NCI-H2196 (cell line): ENCODE measurements at regions not wholly inside any gene's neighbourhood (a gene's known extent, or its start where the extent isn't known, plus 50 kb on each side); places are given as distances from the start of the nearest gene placed in this dataset.

Experiments
- DNase-seq: peaks from one replicate; lab custom pipeline; 2025; ENCODE audit not compliant: unreplicated experiment; lab: John Stamatoyannopoulos, UW

DNA sequence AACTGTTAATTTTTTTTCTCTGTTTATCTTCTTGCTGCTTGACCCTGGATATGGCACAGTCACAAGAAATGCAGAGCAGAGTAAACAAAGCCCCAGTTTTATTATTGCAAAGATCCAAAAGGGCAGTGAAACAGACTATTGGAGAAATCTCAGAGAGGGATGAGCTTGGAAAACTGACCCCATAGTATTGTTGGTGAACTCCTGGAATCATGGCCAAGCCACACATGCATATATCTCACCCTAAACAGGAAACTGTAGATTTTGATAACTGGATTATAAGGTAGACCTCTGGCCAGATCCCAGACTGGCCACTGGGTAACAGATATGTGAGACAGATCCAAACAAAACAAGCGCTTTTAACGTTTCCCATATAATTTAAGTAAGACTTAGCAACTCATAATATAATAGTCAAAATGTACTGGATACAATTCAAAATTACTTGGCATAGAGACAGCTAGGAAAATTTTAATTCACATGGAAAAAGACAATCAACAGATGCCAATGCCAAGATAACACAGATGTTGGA lies 263.5 kb upstream of the SEMA6A start:
- no peak for DNase-seq

GRCh38 chr5:116834796-116835515 lies 260.3 kb upstream of the SEMA6A start:
- DNase-seq, result no peak

DNA sequence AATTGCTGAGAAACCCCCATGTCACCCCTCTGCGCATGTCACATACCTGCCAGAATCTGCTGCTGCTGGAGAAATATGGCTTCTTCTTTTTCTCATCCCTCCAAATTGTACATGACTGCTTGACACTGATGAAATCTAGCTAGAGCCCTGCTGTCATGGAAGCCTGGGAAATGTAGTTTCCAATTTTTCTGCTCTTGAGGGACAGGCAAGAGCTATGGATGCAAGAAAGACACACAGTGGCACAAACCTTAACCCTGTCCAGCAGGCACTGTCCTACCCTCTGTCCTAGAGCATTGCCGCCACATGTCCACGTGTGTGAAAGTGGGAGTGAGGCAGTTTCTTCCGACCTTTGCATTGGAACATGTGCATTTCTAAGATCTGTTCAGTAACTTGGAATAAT lies 255.5 kb upstream of the SEMA6A start:
- no peak for DNase-seq

- DNase-seq, result no peak
These were observed 252.5 kb upstream of the SEMA6A start for GRCh38 chr5:116827078-116827477.

- no peak for DNase-seq
These were observed 250.9 kb upstream of the SEMA6A start for GRCh38 chr5:116825486-116825885.

DNA sequence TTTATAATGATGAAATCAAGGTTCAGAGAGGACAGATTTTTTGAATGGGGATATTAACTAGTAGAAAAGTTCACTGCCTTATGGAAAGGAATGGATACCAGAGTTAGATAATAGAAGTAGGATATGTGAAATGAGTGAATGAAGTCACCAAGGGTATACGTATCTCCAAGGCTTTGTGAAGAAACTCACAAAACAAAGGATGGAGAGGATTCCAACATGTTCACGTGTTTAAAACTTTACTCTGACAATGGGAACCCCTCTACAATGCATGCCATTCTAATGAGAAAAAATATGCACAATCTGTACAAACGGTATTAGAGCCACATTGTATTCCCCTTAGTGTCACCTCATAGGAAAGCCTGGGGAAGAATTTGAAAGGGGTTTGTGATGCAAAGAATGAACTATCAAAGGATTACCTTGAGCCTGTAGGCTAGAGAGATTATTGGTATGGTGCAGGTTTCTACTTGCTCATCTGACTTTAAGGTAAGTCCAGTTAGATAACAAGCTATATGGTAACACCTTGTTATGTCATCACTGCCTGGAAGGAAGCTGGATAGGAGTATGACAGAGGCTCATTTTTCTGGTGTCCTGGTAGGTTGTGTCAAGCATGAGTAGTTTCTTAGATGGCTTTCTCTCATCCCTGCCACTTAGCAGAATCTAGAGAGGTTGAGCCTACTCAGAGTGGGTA lies 250.3 kb upstream of the SEMA6A start:
- DNase-seq, result no peak

GRCh38 chr5:116814626-116815385 lies 240.2 kb upstream of the SEMA6A start:
- DNase-seq, result no peak

DNA sequence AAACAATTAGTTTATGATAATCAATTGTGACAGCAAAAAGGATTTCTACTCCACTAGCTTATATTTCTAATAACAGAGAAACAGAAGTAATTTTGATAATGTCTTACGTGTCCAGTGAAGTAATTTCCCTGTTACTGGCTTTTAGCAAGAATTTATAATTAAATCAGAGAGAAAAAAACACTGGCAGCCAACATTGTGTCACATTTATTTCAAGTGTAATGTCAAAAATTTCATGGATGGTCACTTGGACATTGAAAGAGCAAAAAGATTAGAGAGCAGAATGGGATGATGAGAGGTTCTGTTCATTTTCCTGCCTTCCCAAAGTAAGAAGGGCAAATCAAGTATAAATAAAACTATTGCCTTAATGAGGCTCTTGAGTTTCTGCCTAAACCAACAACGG lies 239.3 kb upstream of the SEMA6A start:
- DNase-seq, result no peak

GRCh38 chr5:116813356-116813755 lies 238.7 kb upstream of the SEMA6A start:
- no peak for DNase-seq

DNA sequence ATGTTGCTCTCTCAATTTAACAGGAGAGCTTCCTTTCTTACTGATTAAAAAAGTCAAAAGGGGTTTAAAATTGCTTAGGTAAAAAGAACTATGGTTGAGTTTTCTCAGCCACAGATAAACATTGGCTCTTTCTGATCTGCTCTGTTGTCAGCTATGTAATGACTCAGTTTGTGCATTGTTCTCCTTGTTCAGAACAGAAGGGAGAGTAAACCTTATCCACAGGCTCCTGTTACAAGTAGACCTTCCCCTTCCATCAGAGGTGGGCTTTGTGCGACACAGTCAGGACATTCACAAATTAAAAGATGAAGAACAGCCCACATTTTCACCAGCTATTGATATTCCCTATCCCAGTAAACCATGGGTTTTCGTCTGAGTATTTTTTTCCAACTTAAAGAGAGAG lies 236.3 kb upstream of the SEMA6A start:
- DNase-seq, result no peak

GRCh38 chr5:116806836-116807235 lies 232.2 kb upstream of the SEMA6A start:
- DNase-seq, result no peak

DNA sequence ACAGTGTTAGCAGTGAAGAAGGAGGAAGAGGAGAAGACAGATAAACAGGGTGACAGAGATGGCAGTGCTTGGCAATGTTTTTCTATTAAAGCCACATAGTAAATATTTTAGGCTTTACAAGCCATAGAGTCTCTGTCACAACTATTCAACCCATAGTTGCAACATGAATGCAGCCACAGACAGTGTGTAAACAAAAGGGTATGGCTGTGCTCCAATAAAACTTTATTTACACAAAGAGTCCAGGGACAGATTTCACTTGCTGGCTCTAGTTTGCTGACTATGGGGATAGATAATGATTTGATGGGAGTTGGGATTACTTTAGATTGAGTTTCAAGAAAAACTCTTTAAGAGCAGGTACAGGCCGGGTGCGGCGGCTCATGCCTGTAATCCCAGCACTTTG lies 224.8 kb upstream of the SEMA6A start:
- no peak for DNase-seq

- no peak for DNase-seq
These were observed 220.6 kb upstream of the SEMA6A start for GRCh38 chr5:116795189-116795588.

- DNase-seq, result no peak
These were observed 214.9 kb upstream of the SEMA6A start for GRCh38 chr5:116789522-116789921.

- no peak for DNase-seq
These were observed 214.3 kb upstream of the SEMA6A start for GRCh38 chr5:116788851-116789403.

DNA sequence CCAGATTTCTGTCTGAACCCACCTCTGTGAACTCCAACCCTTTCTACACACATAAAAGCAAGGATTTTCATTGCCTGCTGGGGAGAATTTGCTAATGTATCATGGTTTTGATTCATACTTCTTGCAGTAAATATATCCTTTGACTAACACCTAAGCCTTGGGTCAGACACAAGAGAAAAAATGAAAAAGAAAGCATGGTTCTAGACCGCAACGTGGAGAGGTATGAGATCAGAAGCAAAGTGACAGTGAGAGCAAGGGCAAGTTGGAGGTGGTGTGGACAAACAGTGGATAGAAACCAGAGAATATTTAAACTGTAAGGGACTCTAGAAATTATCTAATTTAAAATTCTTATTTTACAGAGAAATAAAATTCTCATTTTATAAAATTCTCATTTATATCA lies 212.9 kb upstream of the SEMA6A start:
- DNase-seq, result no peak

DNA sequence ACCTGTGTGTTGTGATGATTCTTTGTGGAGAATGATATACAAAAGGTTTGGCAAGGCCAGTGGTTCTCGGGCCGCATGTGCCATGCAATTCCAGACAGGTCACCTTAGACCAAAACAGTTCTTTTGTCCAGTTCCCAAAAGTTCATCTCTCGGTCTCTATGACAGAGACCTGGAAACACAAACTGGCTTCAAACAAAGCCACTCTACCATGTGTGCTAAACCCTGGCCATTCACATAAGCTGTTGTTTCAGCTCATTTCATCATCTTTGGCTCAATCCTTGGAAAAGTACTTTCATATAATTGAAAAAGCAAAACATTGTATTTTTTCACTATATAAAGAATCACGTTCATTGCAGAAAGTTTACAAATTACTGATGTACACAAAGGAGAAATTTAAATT lies 210.5 kb upstream of the SEMA6A start:
- DNase-seq, result no peak

GRCh38 chr5:116779846-116780245 lies 205.2 kb upstream of the SEMA6A start:
- no peak for DNase-seq

DNA sequence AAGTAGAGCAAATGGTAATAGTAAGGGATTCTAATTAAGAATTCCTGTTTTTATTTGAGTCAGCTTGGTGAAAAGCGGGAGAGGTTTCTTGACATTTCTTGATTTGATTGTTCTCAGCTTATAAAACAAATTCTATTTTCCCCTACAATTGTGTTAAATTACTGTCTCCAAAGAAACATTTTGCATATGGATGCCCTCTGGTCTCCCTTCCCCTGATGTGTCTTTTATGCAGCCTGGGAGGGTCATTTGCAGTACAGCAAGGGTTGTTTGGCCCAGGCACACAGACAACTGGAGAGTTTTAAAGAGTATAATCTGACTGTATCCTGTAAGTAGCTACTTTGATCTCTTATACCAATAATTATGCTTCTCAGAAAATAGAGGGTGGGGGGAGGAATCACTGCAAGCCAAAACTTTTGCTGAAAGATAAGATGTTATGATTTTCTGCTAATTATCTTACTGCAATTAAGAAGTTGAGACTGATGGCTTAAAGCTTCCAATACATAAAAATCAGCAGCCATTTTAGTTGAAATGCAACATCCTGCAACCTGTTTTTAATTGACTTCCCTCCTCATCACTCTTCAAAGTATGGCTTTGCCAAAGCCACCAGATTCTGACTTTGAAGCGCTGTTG lies 204.1 kb upstream of the SEMA6A start:
- DNase-seq, result no peak

DNA sequence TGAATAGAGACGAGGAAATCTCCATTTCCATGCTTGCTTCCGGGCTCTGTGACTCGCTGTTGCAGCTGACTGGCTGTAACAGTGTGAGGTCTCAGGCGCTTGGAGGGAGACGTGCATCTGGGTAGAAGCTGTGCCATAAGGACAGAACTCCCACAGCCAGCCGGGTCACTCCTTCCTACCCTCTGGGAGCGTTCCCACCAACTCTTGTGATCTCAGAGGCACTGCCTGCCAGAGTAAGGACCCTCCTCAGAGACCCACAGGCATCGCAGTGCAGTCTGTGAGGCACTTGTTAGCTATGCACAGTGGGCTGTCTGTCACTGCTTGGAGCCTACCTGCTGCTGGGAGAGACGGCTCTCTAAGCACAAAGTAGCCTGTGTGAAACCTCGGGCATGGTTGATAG lies 203.4 kb upstream of the SEMA6A start:
- no peak for DNase-seq

DNA sequence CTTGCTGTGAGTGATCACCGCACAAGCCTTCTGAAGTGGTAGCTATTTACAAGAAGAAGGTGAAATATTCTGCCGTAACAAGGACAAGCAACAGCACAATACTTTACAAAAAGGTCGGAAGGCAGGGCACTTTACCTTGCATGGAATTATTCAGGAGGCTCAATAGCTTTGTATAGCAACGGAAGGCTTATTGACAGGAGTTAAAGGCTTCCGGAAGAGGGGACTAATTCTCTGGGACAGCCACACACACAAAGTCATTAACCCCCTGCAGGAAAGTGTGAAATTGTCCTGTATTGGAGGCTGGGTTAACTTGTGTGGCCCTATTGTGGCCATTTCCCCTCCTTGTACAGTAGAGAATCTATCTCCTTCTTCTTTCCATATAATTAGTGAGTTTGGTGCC lies 199.3 kb upstream of the SEMA6A start:
- DNase-seq, result no peak
